A549 (cell line): ENCODE measurements at regions not wholly inside any gene's neighbourhood (a gene's known extent, or its start where the extent isn't known, plus 50 kb on each side); places are given as distances from the start of the nearest gene placed in this dataset.

ENCODE experiments used
- CBX2 ChIP-seq: fragments of 200-600 bp; sonication (generic); IDR thresholded peaks from 2 replicates; pipeline ENCODE4 v1.6.1; 2016; ENCODE audit warnings: low read depth, mild to moderate bottlenecking, borderline replicate concordance
- CTCF ChIP-seq: fragments of >200 bp; sonication (Bioruptor Twin); formaldehyde crosslinking; IDR thresholded peaks from 3 replicates; pipeline ENCODE4 v1.5.1; 2016
- ELK1 ChIP-seq: fragments of 150-350 bp; IDR thresholded peaks from 2 replicates; pipeline ENCODE4 v1.6.1; 2014; ENCODE audit warnings: low read depth, mild to moderate bottlenecking, low read length
- MAX ChIP-seq: IDR thresholded peaks from 2 replicates; pipeline ENCODE4 v1.6.1; 2012
- MYC ChIP-seq: IDR thresholded peaks from 2 replicates; pipeline ENCODE4 v1.6.1; 2012; ENCODE audit warnings: mild to moderate bottlenecking, inconsistent platforms, low read length, improper control_type of control experiment, borderline replicate concordance
- POLR2A ChIP-seq: IDR thresholded peaks from 2 replicates; pipeline ENCODE4 v1.6.1; 2012; ENCODE audit warnings: mild to moderate bottlenecking, low read length
- RNF2 ChIP-seq: fragments of 200-600 bp; sonication (generic); IDR thresholded peaks from 2 replicates; pipeline ENCODE4 v1.6.1; 2016; ENCODE audit warnings: low read depth, mild to moderate bottlenecking, antibody characterized with exemption, moderate library complexity, borderline replicate concordance

- TF ChIP-seq MYC, result no peak
- no peak for TF ChIP-seq MAX
- TF ChIP-seq ELK1, result no peak
- no peak for TF ChIP-seq CBX2
- TF ChIP-seq POLR2A, result no peak
- no peak for TF ChIP-seq RNF2
- TF ChIP-seq CTCF, result no peak
Observed at GRCh38 chr4:128636906-128637305, 172.6 kb upstream of the JADE1 start.
